KOPT-K1 (cell line): ENCODE measurements at regions not wholly inside any gene's neighbourhood (a gene's known extent, or its start where the extent isn't known, plus 50 kb on each side); places are given as distances from the start of the nearest gene placed in this dataset.
"Not testable (repeated sequence)": the region's sequence is repeated elsewhere in the genome, so short reads cannot be mapped to it uniquely, and the experiment has no call there.

Experiments used
- H3K27ac ChIP-seq: fragments of 200-600 bp; sonication (generic); 2 replicates; pipeline ENCODE4 v1.5.1; 2016; ENCODE audit warnings: antibody characterized with exemption, mild to moderate bottlenecking, low read depth, low read length; ENCODE audit not compliant: poor library complexity, severe bottlenecking
- H3K36me3 ChIP-seq: fragments of 200-600 bp; sonication (generic); 2 replicates; pipeline ENCODE4 v1.5.1; 2017; ENCODE audit warnings: antibody characterized with exemption, mild to moderate bottlenecking, low read length, moderate library complexity; ENCODE audit not compliant: insufficient read depth
- H3K9me3 ChIP-seq: fragments of 200-600 bp; sonication (generic); 2 replicates; pipeline ENCODE4 v1.5.1; 2017; ENCODE audit warnings: antibody characterized with exemption, low read length, mild to moderate bottlenecking; ENCODE audit not compliant: insufficient read depth, poor library complexity, severe bottlenecking

DNA sequence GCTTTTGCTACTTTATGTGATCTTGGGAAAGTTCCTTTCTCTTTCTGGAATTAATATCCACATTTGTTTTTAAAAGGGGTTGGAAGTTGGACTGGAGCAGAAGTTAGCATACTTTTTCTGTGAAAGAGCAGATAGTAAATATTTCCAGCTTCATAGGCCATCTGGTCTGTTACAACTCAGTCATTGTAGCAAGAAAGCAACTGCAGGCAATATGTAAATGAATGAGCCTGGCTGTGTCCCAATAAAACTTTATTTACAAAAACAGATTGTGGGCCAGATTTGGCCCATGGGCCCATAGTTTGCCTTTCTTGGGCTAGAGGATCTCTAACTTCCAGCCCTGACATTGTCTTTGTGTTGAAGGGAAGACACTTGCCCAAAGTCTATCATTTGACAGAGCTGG lies 104.4 kb downstream of the ACTL7B start:
- Histone ChIP-seq H3K27ac (no peak overlapping the region), H3K36me3 (no peaks in the 10 kb centered on the region), H3K9me3 (no peaks in the 10 kb centered on the region)

DNA sequence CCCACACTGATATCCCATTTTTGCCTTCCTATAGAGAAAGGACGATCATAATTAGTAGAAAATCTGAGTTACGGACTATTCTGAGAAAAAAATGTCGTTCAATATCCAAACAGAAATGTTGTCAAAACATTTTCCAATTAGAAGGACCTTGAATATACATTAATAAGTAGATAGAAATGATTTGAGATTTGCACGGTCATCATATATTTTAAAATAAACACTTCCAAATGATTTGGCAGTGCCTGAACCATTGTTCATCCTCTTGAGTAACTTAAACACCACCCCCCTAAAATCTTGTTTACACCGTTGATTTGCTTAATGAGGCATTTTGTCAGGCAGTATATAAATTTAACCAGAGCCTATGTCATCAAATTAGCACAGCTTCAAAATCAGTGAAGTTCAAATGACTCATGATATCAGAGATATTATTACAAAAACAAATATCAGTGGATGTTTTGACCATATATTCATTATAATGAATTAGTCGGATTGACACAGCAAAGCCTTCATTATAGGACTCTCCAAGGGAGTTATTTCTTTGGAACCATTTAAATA lies 105.0 kb downstream of the ACTL7B start:
- no peaks in the 10 kb centered on the region for H3K9me3 ChIP-seq

DNA sequence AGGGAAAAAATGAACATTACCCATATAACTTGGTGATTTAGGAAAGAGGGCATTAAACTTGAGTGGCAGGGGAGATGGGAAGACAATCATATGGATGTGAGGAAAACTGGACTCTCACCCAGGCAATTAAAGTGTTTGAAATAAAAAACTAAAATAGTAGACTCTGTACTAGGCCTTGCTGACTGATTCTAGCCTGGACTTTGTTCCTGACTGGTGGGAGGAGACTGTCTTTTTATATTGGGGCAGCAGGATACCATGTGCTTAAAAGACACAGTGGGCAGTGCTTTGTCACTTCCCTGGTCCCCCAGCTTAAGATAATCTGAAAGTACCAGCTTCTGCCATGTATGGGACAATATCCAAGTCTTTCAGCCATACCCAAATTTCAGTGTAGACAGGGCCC lies 107.0 kb downstream of the ACTL7B start:
- no peaks in the 10 kb centered on the region for H3K9me3 ChIP-seq
- no peaks in the 10 kb centered on the region for H3K36me3 ChIP-seq
- no peak overlapping the region for H3K27ac ChIP-seq

More for the DNA sequence above, 105.0 kb downstream of the ACTL7B start:
- Histone ChIP-seq H3K36me3 (no peaks in the 10 kb centered on the region), H3K27ac (no peak overlapping the region)

DNA sequence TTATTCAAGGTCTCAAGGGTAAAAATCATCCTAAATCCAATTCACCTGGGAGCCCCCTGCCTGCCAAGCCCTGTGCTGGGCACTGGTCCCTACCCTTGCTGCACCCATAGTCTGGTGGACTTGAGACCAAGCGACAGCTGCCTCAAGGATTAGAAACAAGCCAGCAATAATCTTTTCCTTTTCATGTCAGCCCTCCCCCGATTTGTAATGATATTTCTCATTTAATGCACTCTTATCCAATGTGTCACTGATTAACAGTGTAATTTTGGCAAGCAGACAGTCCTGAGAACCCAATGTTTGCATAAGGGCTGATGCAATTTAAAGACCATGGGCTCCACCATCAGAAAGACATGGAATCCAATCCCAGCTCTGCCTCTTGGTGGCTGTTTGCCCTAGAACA lies 108.9 kb downstream of the ACTL7B start:
- no peaks in the 10 kb centered on the region for H3K36me3 ChIP-seq
- H3K27ac ChIP-seq = no peak overlapping the region
- no peaks in the 10 kb centered on the region for H3K9me3 ChIP-seq

DNA sequence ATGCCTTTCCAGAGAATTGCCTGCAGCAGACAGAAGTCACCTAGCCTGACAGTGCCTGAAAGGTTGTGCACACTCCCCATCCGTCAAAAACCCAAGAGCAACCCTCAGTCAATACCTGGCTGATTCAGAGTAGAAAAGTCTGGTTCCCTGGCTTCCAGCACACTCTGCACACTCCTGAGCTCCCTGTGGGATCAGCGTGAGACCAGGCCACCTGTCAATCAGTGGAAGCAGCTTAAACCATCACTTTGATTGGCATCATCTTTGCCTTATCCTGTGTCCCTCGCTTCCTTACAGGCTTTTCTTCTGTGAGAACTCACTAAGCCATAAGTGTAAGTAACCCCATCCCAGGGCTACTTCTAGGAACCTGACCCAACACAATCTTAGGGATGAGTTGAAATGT lies 109.8 kb downstream of the ACTL7B start:
- Histone ChIP-seq H3K36me3 (no peaks in the 10 kb centered on the region), H3K9me3 (no peaks in the 10 kb centered on the region), H3K27ac (no peak overlapping the region)

DNA sequence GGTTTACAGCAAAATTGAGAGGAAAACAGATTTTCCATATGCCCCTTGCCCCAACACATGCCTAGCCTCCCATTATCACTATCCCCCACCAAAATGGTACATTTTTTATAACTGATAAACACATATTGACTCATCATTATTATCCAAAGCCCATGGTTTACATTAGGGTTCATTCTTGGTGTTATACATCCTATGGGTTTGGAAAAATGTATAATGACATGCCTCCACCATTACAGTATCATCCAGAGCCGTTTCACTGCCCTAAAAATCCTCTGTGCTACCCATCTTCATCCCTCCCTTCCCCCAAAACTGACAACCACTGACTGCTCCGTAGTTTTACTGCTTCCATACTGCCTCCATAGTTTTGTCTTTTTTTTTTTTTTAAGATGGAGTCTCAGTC lies 111.1 kb downstream of the ACTL7B start:
- no peak overlapping the region for H3K27ac ChIP-seq
- no peaks in the 10 kb centered on the region for H3K36me3 ChIP-seq
- no peaks in the 10 kb centered on the region for H3K9me3 ChIP-seq

DNA sequence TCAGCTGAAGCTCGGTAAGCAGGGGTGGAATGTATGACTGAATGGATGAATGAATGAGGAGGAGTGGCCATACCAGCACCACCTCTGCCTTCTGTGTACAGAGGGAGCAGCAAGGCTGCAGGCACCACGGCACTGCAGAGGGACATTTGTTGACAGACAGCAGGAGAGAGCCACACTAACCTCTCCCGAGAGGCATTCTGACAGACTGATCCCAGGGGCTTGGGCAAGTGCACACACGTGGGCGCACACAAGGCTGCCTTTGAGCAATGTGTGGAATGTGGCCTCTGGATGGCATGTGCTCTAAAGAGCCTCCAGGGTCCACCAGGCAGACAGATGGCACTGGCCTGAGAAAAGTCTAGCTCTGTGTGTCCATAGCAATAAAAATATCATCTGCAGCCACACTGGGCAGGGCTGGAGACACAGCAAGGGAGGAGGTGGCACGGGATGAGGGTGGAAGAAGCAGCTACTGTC lies 111.8 kb downstream of the ACTL7B start:
- Histone ChIP-seq H3K36me3 (no peaks in the 10 kb centered on the region), H3K27ac (no peak overlapping the region), H3K9me3 (no peaks in the 10 kb centered on the region)

DNA sequence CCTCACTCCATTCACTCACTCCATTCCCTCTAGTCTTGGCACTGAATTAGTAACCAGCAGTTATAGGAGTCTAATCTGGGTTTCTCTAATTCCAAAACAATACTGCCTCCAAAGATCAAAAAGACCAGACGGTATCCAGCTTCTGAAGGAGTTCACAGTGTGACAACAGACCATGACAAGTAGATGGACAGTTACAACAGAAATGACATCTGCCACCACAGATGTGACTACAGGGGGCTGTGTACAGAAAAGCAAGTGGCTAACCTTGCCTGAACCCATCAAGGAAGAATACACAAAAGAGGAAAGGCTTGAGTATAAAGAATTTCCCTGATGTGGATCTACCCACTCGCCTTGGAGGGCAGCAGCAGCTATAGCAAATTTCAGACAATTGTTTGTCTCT lies 112.4 kb downstream of the ACTL7B start:
- Histone ChIP-seq H3K36me3 (no peaks in the 10 kb centered on the region), H3K27ac (no peak overlapping the region)

DNA sequence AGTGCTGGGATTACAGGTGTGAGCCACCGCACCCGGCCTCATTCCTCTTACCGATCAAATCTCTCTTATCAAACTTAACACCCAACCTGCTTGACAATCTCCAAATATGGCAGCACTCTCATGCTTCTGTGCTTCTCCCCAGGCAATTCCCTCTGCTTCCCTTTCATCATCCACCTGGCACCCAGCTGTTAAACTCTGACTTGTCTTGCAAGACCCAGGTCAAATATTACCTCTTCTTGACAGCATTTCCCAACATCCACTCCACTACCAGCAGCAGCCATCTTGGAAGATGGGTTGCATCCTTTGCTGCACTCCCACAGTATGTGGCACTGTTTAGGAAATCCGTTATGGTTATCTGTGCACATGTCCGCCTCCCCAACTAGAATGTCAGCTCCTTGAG lies 113.6 kb downstream of the ACTL7B start:
- Histone ChIP-seq H3K36me3 (no peaks in the 10 kb centered on the region), H3K27ac (no peak overlapping the region), H3K9me3 (no peaks in the 10 kb centered on the region)

More for the DNA sequence above, 112.4 kb downstream of the ACTL7B start:
- no peaks in the 10 kb centered on the region for H3K9me3 ChIP-seq

DNA sequence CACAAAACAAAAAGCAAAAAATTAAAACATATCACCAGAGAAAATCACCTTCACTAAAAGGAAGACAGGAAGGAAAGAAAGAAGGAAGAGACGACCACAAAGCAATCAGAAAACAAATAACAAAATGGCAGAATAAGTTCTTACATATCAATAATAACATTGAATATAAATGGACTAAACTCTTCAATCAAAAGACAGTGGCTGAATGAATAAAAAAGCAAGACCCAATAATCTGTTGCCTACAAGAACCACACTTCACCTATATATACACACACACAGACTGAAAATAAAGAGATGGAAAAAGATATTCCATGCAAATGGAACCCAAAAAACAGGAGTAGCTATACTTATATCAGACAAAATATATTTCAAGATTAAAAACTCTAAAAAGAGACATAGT lies 124.5 kb downstream of the ACTL7B start:
- H3K27ac ChIP-seq, H3K9me3 ChIP-seq, H3K36me3 ChIP-seq: not testable (repeated sequence)

DNA sequence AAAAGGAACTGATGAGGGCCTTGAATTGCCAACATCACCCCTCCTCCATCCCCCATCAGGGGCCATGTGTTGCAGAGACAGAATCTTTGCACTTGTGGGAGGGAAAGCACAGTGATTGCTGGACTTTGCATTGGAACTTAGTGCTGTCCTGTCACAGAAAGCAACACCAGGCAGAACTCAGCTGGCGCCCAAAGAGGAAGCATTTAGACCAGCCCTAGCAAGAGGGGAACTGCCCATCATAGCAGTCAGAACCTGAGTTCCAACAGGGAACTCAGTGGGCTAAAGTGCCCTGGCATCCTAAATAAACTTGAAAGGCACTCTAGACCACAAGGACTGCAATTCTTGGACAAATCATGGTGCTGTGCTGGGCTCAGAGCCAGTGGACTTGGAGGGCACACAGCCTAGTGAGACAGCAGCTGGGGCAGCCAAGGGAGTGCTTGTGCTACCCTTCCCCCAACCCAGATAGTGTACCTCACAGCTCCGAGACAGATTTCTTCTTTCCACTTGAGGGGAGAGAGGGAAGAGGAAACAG lies 128.1 kb downstream of the ACTL7B start:
- Histone ChIP-seq H3K27ac (no peak overlapping the region), H3K36me3 (no peaks in the 10 kb centered on the region), H3K9me3 (no peaks in the 10 kb centered on the region)

DNA sequence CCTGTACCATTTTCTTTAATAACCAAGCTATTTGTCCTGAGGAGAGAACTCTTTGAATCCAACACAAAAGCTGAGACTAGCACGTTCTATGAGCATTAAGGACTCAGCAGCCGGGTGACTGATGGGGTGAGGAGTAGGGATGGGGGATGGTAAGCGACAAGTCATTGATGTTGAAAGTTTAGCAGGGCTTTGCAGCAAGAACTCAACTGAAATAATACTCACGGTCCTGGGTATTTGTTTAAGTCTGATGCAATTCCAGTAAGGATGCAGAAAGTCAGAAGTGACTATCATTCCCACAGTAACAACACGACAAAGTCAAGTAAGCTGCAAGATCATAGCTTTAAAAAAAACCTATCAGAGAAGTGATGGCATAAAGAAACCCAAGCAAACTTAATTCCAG lies 131.1 kb downstream of the ACTL7B start:
- Histone ChIP-seq H3K9me3 (no peaks in the 10 kb centered on the region), H3K36me3 (no peaks in the 10 kb centered on the region), H3K27ac (no peak overlapping the region)

DNA sequence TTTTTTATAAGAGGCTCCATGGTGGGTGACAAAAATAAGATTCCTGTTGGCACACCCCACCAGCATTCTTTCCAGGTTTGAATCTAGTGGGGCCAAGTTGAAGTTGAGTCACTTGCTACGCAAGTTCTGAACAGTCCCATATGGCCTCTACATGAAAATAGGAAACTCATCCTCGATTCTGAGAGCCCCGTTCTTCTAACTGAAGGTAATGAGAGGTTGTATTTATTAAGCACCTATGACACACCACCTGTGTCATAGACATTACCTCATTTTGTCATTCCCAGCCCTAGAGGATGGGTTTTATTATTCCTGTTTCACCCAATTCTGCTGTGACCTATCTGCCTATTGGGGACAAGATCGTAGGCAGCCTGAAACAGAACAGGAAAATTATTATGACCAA lies 131.7 kb downstream of the ACTL7B start:
- no peaks in the 10 kb centered on the region for H3K9me3 ChIP-seq
- no peak overlapping the region for H3K27ac ChIP-seq
- H3K36me3 ChIP-seq = no peaks in the 10 kb centered on the region

DNA sequence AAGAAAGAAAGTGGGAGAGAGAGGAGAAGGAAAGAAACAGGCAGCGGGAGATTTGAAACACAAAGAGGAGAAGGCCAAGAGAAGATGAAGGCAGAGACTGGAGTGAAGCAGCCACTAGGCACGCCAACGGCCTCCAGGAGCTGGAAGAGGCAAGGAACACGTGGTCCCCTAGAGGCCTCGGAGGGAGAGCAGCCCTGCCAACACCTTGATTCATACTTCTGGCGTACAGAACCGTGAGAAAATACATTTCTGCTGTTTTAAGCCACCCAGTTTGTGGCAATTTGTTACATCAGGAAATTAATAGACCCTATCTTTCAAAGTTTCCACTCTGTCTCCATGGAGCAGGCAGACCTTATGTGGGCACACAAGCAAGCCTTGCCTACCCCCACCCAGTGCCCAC lies 133.4 kb downstream of the ACTL7B start:
- H3K9me3 ChIP-seq = no peaks in the 10 kb centered on the region
- no peaks in the 10 kb centered on the region for H3K36me3 ChIP-seq
- H3K27ac ChIP-seq = no peak overlapping the region

DNA sequence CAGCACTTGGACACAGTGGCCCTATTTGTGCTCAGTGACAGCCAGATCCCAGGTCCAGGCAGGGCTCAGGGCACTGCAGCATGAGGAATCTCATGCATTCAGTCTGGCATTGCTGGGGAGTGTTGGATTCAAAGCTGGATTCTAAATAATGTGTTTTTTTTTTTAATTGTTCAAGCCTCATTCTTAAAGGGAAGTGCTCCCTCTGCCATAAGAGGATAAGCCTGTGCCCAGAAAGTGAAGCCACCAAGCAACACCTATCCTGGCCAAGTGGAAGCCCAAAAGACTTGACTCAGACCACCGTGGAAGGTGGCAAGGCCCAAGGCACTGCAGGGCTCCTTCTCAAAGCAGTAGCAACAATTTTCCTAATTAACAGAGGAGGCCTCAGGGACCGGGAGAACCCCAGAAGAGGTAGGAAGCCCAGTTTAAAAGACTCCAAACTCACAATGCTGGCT lies 135.6 kb downstream of the ACTL7B start:
- Histone ChIP-seq H3K27ac (no peak overlapping the region), H3K36me3 (no peaks in the 10 kb centered on the region), H3K9me3 (no peaks in the 10 kb centered on the region)

DNA sequence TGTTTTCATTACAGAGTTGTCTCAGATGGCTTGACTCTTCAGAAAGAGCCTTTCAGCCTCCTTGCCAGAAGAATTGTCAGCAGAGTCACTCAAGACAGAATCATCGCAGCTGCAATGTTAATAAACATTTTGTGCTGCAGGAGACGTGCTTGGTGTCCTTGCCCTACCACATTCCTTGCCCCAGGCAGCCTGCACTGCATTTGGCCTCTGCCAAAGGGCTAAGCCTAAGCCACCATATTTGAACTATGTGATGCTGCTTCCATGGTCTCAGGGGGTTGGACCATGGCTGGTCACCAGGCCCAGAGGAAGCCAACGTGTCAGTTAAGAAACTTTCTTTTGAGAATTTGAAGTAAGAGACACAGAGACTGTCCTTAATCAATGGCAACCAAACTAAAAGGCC lies 145.4 kb downstream of the ACTL7B start:
- Histone ChIP-seq H3K36me3 (no peaks in the 10 kb centered on the region), H3K9me3 (no peaks in the 10 kb centered on the region), H3K27ac (no peak overlapping the region)
